Activated naive CD4-positive, alpha-beta T cell treated with anti-CD3 and anti-CD28 coated beads for 36 hours (primary cell): ENCODE measurements at regions not wholly inside any gene's neighbourhood (a gene's known extent, or its start where the extent isn't known, plus 50 kb on each side); places are given as distances from the start of the nearest gene placed in this dataset.

Source experiments
- CTCF ChIA-PET: fragments of 350-600 bp; sonication (Branson Sonifier 250); formaldehyde crosslinking; loops from one replicate; lab custom pipeline; 2021; ENCODE audit warnings: antibody characterized with exemption; lab: Charles Lee
- DNase-seq: peaks from one replicate; pipeline ENCODE4 v3.0.0-alpha.2; 2020
- H3K27ac Mint-ChIP-seq: one replicate; pipeline ENCODE4 v1.8.0; 2021; ENCODE audit warnings: mild to moderate bottlenecking, mixed read lengths
- H3K27me3 Mint-ChIP-seq: one replicate; pipeline ENCODE4 v1.8.0; 2021; ENCODE audit warnings: low read depth, mixed read lengths
- H3K36me3 Mint-ChIP-seq: one replicate; pipeline ENCODE4 v1.8.0; 2021; ENCODE audit warnings: low read depth, mixed read lengths
- H3K4me1 Mint-ChIP-seq: one replicate; pipeline ENCODE4 v1.8.0; 2021; ENCODE audit warnings: low read depth, mixed read lengths
- H3K4me3 Mint-ChIP-seq: one replicate; pipeline ENCODE4 v1.8.0; 2021; ENCODE audit warnings: mild to moderate bottlenecking, moderate library complexity, mixed read lengths
- H3K9me3 Mint-ChIP-seq: one replicate; pipeline ENCODE4 v1.8.0; 2021; ENCODE audit warnings: mixed read lengths
- intact Hi-C: fragments of 100-400 bp; cut with micrococcal nuclease; formaldehyde crosslinking; loops from one replicate; pipeline ENCODE4 v1.15.1; 2023

GRCh38 chr12:4036671-4037271 lies 163.6 kb upstream of the PARP11 start:
- no peak overlapping the region for H3K4me3 Mint-ChIP-seq
- no peak for DNase-seq
- intact Hi-C loops, result loop anchor here (1.0 to 2.0 kb wide), 2 partner anchors 40 to 151 kb away; no protein-coding TSS in a partner anchor
- CTCF ChIA-PET, result interaction anchor here (1.0 to 6.8 kb wide), 7 partner anchors 11 to 241 kb away, joined by 3 to 112 read pairs (median 15); no protein-coding TSS in a partner anchor
- H3K27ac Mint-ChIP-seq, result no peak overlapping the region
- H3K9me3 Mint-ChIP-seq, result no peaks in the 10 kb centered on the region
- H3K4me1 Mint-ChIP-seq, result peaks cover 7% of the 10 kb centered on the region
- H3K36me3 Mint-ChIP-seq, result no peaks in the 10 kb centered on the region
- no peaks in the 10 kb centered on the region for H3K27me3 Mint-ChIP-seq

- intact Hi-C loops, result no loop called here
- Mint-ChIP-seq H3K4me3 (no peak overlapping the region), H3K36me3 (no peaks in the 10 kb centered on the region), H3K9me3 (no peaks in the 10 kb centered on the region), H3K27me3 (no peaks in the 10 kb centered on the region), H3K4me1 (peaks cover 13% of the 10 kb centered on the region), H3K27ac (no peak overlapping the region)
- CTCF ChIA-PET, result interaction anchor here (6.8 kb wide), 1 partner anchor 150 kb away, joined by 112 read pairs; no protein-coding TSS in a partner anchor
- no peak for DNase-seq
Measured at GRCh38 chr12:4034921-4035320, 161.7 kb upstream of the PARP11 start.

GRCh38 chr12:4032924-4033615 lies 159.9 kb upstream of the PARP11 start:
- H3K4me3 Mint-ChIP-seq, result no peak overlapping the region
- CTCF ChIA-PET, result interaction anchor here (0.6 to 1.4 kb wide), 3 partner anchors 10 to 341 kb away, joined by 3 to 5 read pairs (median 3); no protein-coding TSS in a partner anchor
- no peaks in the 10 kb centered on the region for H3K27me3 Mint-ChIP-seq
- no peaks in the 10 kb centered on the region for H3K36me3 Mint-ChIP-seq
- no peak overlapping the region for H3K27ac Mint-ChIP-seq
- peaks cover 19% of the 10 kb centered on the region for H3K4me1 Mint-ChIP-seq
- no peaks in the 10 kb centered on the region for H3K9me3 Mint-ChIP-seq
- intact Hi-C loops, result no loop called here
- DNase-seq, result no peak

GRCh38 chr12:4031703-4032291 lies 158.6 kb upstream of the PARP11 start:
- Mint-ChIP-seq H3K4me3 (peak overlapping the region; percentile 69), H3K27ac (no peak overlapping the region), H3K4me1 (peaks cover 31% of the 10 kb centered on the region), H3K36me3 (no peaks in the 10 kb centered on the region), H3K27me3 (no peaks in the 10 kb centered on the region), H3K9me3 (no peaks in the 10 kb centered on the region)
- intact Hi-C loops, result loop anchor here (2.0 kb wide), 1 partner anchor 241 kb away; the partner anchor contains the start of gene CCND2
- DNase-seq, result no peak
- CTCF ChIA-PET, result interaction anchor here (0.9 to 1.7 kb wide), 4 partner anchors 9 to 245 kb away, joined by 3 to 5 read pairs (median 4); no protein-coding TSS in a partner anchor

GRCh38 chr12:4030929-4031702 lies 157.9 kb upstream of the PARP11 start:
- H3K27me3 Mint-ChIP-seq, result no peaks in the 10 kb centered on the region
- H3K27ac Mint-ChIP-seq, result peak overlapping the region; percentile 27
- H3K4me1 Mint-ChIP-seq, result peaks cover 34% of the 10 kb centered on the region
- intact Hi-C loops, result loop anchor here (2.0 kb wide), 1 partner anchor 242 kb away; the partner anchor contains the start of gene CCND2
- DNase-seq, result peak; percentile 74
- no peaks in the 10 kb centered on the region for H3K9me3 Mint-ChIP-seq
- CTCF ChIA-PET, result interaction anchor here (0.5 to 1.7 kb wide), 8 partner anchors 10 to 246 kb away, joined by 3 to 5 read pairs (median 3); no protein-coding TSS in a partner anchor
- H3K4me3 Mint-ChIP-seq, result peak overlapping the region; percentile 62
- no peaks in the 10 kb centered on the region for H3K36me3 Mint-ChIP-seq

GRCh38 chr12:4027412-4027811 lies 154.2 kb upstream of the PARP11 start:
- Mint-ChIP-seq H3K27ac (no peak overlapping the region), H3K9me3 (no peaks in the 10 kb centered on the region), H3K4me3 (no peak overlapping the region), H3K36me3 (no peaks in the 10 kb centered on the region), H3K27me3 (no peaks in the 10 kb centered on the region), H3K4me1 (peaks cover 38% of the 10 kb centered on the region)
- intact Hi-C loops, result no loop called here
- peak; percentile 59 for DNase-seq
- CTCF ChIA-PET, result interaction anchor here (0.6 to 3.7 kb wide), 6 partner anchors 11 to 291 kb away, joined by 3 to 11 read pairs (median 3); no protein-coding TSS in a partner anchor

- H3K27ac Mint-ChIP-seq, result no peak overlapping the region
- intact Hi-C loops, result no loop called here
- H3K27me3 Mint-ChIP-seq, result no peaks in the 10 kb centered on the region
- CTCF ChIA-PET, result interaction anchor here (0.9 to 3.7 kb wide), 3 partner anchors 12 to 250 kb away, joined by 3 to 11 read pairs (median 9); no protein-coding TSS in a partner anchor
- no peaks in the 10 kb centered on the region for H3K9me3 Mint-ChIP-seq
- H3K4me1 Mint-ChIP-seq, result peaks cover 34% of the 10 kb centered on the region
- H3K36me3 Mint-ChIP-seq, result no peaks in the 10 kb centered on the region
- no peak overlapping the region for H3K4me3 Mint-ChIP-seq
- no peak for DNase-seq
Measured at GRCh38 chr12:4026517-4026916, 153.3 kb upstream of the PARP11 start.

- peaks cover 34% of the 10 kb centered on the region for H3K4me1 Mint-ChIP-seq
- no peaks in the 10 kb centered on the region for H3K27me3 Mint-ChIP-seq
- intact Hi-C loops, result no loop called here
- CTCF ChIA-PET, result interaction anchor here (0.6 to 3.7 kb wide), 2 partner anchors 12 to 23 kb away, joined by 3 to 11 read pairs; no protein-coding TSS in a partner anchor
- no peak for DNase-seq
- no peaks in the 10 kb centered on the region for H3K36me3 Mint-ChIP-seq
- H3K9me3 Mint-ChIP-seq, result no peaks in the 10 kb centered on the region
- H3K27ac Mint-ChIP-seq, result no peak overlapping the region
- H3K4me3 Mint-ChIP-seq, result no peak overlapping the region
Measured at GRCh38 chr12:4026020-4026358, 152.8 kb upstream of the PARP11 start.

- no peak for DNase-seq
- CTCF ChIA-PET, result interaction anchor here (0.6 kb wide), 1 partner anchor 22 kb away, joined by 3 read pairs; no protein-coding TSS in a partner anchor
- Mint-ChIP-seq H3K4me3 (no peak overlapping the region), H3K36me3 (no peaks in the 10 kb centered on the region), H3K27me3 (no peaks in the 10 kb centered on the region), H3K27ac (no peak overlapping the region), H3K4me1 (peaks cover 30% of the 10 kb centered on the region), H3K9me3 (no peaks in the 10 kb centered on the region)
- intact Hi-C loops, result no loop called here
Measured at GRCh38 chr12:4025181-4026019, 152.2 kb upstream of the PARP11 start.

GRCh38 chr12:4024701-4025100 lies 151.5 kb upstream of the PARP11 start:
- Mint-ChIP-seq H3K27ac (no peak overlapping the region), H3K4me3 (no peak overlapping the region), H3K36me3 (no peaks in the 10 kb centered on the region), H3K9me3 (no peaks in the 10 kb centered on the region), H3K4me1 (peaks cover 27% of the 10 kb centered on the region), H3K27me3 (no peaks in the 10 kb centered on the region)
- DNase-seq, result no peak
- CTCF ChIA-PET, result no interaction called here
- intact Hi-C loops, result no loop called here
